ENCODE measurements at regions not wholly inside any gene's neighbourhood (a gene's known extent, or its start where the extent isn't known, plus 50 kb on each side); places are given as distances from the start of the nearest gene placed in this dataset.
"Not testable (repeated sequence)": the region's sequence is repeated elsewhere in the genome, so short reads cannot be mapped to it uniquely, and the experiment has no call there.

DNA sequence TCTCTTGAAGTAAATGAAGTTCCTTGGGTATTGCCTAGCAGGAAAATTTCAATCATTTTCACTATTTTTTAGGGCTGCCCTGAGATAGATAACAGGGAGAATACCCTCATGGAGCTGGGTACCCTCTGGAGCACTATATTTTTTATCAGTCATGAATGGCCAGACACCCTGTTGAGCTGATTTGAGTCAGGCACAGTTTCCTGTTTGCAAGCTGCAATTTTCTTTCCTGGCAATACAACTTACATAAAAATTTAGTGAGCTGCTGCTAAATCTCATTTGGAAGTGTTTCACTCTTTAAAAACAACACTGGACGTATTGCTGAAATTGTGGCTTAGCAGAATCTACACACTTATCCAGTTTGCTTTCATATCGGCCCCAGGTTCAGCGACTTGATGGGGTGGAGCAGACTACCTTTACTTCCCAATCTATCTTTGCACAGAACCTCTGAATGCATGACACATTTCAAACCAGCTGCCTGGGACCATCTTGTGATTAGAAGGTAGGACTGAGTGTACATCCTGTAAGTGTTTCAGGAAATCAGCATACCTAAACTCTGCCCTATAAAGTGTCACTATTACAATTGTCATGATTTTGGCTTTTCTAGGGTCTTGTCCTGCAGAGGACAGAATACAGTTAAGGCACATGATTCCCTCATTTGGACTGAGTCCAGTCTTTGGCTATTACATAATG, 125.7 kb upstream of the FAM3C start:
- no peak for DNase-seq (ENCODE audit: low read depth)

DNA sequence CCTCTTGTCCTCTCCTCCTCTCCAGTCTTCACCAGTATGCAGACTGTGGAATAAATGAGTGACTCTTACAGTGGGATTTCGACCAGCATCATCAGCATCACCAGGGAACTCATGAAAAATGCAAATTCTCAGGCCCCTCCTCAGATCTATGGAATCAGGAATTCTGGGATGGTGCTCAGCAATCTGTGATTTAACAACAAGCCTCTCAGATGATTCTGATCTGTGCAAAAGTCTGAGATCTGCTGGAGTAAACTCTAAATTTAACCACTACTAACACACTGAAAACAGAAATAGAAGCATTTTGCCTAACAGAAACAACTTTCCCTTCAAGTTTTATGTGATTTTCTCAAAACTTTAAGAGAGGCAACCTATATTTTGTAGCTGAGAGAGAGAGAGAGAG, 124.8 kb upstream of the FAM3C start:
- no peak for DNase-seq (ENCODE audit: low read depth)

DNA sequence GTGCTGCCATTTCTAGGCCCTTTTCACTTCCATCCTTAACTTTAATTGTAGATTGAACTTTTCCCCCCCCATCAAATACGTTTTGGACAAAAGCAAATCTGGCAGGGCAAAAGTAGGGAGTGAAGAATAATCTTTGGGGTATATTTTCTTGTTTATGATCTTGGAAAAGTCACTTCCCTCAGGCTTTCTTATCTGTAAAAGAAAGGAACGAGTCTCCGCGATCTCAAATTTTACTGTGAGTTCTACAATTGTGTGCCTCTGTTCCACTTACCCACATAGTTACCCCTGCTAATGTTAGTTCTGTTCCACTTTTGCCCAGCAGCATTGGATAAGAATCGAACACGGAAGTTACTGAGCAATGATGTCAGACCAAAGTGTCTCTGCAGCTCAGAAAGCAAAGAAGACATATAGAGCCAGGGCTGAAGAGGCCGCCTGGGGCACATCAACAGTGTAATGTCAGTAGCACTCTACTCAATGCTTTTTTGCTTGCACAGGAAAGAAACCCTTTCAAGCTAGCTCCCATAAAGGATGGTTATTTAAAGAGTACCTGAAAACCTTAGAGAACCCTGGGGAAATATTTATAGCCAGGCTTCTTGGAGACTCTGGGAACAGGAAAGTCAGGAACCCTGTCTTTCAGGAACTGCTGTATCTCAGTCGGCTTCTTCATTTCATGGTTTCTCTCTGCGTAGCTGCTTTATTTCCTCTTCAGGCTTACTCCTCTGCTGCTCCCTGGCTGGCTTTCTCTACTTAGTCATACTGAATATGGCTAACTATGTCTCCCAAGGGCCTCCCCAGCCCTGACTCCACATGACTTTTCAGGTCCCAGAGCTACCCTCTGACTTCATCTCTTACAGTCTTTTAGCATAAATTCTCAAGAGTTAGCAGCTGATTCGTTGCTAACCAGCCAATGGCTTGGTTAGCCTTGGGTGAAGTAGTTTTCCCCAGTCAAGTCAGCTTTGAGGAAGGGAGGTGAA, 123.7 kb upstream of the FAM3C start:
- DNase-seq (ENCODE audit: low read depth) = no peak

DNA sequence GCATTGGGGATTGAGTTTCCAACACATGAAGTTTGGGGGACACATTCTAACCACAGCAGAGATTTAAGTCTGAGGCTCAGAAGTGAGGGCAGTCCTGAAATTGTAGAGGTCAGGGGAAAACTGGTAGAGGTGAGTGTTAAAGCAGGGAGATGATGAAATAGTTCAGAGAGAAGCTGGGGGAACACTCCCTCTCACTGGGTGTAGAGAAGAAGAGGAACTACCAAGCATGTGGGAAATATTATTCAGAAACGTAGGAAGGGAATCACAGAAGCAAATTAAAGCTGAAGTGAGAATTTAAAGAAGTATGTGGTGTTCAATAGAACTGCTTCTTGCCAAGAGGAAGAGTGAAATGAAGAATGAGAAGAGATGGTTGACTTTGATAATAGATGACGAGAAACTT, 121.5 kb upstream of the FAM3C start:
- DNase-seq (ENCODE audit: low read depth) = no peak

DNA sequence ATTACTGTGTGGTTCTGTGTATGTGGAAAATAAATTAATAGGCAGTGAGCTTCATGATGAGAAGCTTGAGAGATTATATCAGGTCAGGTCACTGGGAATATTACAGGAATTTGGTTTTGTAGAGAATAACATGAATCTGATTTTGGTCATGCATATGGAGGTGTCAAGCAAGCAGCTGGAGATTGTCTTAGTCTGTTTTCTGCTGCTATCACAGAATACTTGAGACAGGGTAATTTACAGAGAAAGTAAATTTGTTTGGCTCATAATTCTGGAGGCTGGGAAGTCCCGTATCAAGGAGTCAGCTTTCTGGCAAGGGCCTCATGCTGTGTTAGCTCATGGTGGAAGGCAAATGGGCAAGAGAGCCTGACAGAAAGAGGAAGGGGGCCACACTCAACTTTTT, 120.7 kb upstream of the FAM3C start:
- no peak for DNase-seq (ENCODE audit: low read depth)

DNA sequence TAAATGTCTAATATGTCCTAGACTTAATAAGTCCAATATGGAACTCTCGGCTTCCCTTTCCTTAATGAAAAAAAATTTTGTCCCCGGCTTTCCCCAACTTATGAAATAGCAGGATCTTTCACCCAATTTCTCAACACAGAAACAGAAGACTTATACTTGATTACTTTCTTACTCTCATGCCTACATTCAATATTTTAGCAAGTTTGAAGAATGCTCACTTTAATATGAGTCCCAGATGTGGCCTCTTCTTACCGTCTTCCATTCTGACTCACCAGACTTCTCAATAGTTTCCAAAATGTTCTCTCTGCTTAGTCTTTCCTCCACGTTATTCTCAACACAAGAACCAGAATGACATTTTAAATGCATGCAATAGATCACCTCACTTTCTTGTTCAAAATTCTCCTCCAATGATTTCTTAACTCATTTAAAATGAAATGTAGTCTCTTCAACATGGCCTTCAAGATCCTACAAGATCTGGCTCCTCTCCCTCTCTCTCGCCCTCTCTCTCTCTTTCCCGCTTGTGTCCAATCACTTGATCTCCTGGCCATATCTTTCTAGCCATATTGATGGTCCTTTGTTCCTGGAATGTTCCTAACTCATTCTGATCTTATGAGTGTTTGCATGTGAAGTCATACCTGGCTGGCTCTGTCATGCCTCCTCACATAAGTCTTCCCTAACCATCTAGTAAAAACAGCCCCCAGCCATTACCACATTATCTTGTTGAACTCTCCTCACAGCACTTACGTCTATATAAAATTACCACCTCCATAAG, 119.7 kb upstream of the FAM3C start:
- DNase-seq (ENCODE audit: low read depth) = no peak

DNA sequence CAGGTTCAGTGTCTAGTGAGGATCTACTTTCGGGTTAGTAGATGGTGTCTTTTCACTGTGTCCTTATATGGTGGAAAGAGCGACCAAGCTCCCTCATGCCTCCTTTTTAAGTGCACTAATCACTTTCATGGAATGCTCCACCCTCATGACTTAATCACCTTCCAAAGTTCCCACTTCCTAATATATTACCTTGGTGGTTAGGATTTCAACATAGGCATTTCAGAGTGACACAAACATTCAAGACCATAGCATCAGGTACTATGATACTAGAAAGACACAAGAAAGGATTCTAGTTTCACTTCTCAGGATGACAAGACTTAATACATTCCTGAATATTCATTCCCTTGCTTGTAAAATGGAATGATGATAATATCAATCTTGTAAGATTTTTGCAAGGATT, 119.1 kb upstream of the FAM3C start:
- no peak for DNase-seq (ENCODE audit: low read depth)

DNA sequence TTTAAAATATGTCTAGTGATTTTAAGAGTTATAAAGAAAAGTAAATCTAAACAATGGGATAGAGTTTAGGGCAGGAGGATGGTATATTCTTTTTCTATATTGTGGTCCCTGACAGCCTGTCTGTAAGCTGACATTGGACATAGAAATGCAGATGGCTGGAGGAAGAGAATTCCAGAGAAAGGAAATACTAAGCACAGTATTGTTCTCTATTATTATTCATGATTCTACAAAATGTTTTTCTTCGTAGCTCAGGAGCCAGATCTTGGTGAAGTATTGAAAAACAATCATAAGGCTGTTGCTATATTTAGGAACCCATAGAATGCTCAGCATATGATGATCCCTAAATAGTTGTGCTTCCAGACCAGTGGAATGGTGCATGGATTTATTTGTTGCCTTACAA, 117.0 kb upstream of the FAM3C start:
- no peak for DNase-seq (ENCODE audit: low read depth)

DNA sequence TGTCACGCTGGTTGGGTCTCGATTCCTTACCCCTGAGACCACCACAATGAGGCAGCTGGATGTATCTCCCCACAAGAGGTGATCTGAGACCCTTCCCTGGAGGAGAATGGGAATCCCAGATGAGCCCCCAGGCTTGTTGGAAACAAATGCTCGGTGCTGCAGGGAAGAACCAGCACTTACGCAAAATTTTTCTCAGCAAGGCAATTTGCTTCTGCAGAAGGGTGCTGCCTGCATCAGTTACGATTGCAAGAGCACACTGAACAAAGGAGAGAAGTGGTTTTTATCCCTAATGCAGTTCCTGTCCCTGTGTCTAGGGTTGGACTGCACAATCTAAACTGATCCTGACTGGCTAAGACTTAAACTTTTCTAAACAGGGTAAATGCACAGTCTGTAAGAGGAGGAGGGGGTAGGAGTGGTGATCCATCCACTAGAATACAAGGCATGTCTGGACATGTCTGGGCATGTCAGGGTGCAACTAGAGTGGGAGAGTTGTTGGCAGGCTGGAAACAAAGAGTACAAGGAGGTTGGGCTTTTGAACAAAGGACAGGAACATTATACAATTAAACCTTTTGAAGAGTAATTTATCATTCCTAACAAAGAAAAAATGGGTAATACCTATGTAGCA, 114.9 kb upstream of the FAM3C start:
- DNase-seq (ENCODE audit: low read depth) = no peak

DNA sequence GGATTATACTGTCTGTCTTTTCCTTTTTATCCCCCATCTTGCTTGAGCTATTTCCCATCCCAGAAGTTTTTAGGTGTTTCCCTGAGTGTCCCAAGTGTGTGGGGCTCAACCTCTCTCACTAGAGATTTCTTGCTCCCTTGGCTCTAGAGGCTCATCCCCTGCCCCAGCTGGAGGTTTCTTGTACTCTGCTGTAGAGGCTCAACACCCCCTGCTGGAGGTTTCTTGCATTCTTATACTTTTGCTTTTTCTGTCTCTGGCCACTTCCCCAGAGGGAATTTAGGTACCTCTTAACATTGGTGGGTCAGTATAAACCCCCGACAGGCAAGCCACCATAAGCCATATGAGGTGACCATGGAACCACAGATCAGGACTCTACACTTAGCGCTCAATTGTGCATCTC, 114.2 kb upstream of the FAM3C start:
- no peak for DNase-seq (ENCODE audit: low read depth)

DNA sequence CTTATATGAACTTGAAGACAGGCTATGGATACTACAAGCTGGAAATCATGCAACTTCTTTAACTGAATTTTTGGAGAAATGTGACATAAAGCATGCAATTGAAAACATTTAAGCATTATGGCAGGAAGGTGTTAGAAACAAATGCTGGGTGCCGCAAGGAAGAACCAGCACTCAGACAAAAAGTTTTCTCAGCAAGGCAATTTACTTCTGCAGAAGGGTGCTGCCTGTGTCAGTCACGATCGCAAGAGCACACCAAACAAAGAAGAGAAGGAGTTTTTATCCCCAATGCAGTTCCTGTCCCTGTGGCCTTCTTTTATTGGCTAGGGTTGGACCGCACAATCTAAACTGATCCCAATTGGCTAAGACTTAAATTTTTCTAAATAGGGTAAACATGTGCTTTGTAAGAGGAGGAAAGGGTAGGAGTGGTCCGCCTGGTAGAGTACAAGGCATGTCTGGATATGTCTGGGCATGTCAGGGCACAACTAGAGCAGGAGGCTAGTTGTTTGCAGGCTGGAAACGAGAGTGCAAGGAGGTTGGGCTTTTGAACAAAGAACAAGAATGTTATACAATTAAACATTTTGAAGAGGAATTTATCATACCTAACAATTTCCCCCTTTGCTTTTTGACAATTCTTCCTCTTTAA, 109.6 kb upstream of the FAM3C start:
- no peak for DNase-seq (ENCODE audit: low read depth)

DNA sequence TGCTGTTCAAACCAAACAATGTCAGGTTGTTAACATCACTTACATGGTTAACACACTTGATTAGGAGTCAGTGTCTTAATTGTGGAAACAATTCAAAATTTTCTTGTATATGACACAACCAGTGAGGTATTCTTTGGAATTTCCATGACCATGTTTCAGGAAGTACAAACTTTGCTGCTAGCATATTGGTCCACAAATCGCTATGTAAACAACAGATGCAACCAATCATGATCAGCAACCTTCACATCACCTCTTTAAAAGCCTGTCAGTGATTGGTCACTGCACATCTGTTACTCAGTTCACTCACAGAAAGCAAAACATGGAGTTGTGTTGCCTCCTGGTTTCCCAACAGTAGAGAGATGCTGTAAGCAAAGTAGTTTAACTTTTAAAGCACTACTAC, 108.9 kb upstream of the FAM3C start:
- peak; percentile 36 for DNase-seq (ENCODE audit: low read depth)

DNA sequence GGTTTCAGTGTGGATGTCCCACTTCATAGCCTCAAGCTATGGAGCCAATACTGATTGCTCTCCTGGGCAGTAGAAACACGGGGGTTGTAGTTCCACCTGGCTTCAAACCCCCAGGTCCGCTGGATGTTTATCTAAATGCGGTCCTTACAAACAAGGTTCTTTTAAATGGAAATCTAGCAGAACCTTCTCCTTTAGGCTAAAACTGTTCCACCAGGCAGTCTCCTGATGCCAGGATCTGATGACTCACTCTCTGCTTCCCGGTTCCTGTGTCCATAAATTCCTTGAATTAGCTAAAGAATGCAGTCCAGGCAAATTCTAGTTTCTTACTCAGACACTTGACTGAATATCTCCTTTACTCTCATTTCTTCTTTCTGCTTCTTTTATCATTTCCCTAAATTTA, 108.4 kb upstream of the FAM3C start:
- peak; percentile 55 for DNase-seq (ENCODE audit: low read depth)

DNA sequence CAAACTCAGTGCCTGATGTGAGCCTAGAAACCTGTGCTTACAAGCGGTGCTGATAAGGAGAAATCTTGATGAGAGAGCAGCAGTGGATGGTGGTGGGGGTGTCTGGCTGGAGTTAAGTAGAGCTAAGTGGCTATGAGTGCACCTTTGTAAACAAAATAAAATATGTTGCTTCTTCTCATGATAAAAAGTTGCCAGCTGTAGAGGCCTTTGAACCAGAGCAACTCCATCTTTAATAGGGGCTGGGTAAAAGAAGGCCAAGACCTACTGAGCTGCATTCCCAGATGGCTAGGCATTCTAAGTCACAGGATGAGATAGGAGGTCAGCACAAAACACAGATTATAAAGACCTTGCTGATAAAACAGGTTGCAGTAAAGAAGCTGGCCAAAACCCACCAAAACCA, 107.6 kb upstream of the FAM3C start:
- DNase-seq (ENCODE audit: low read depth) = no peak

DNA sequence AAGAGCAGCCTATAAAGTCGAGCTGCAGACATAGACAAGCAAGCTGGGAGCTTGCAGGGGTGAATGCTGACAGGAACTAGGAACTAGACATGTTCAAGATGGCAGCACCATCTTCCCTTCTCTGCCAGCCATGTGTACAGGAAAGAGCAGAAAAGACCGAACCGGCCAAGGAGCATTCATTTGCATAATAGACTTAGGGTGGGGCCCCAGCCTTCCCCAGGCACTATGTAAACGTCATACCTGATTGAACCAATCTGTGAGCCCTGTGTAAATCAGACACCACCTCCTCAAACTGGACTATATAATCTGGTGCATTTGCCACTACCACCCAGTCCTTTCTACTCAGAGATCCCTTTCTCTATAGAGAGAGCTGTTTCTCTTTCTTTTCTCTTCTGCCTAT, 106.9 kb upstream of the FAM3C start:
- no peak for DNase-seq (ENCODE audit: low read depth)

DNA sequence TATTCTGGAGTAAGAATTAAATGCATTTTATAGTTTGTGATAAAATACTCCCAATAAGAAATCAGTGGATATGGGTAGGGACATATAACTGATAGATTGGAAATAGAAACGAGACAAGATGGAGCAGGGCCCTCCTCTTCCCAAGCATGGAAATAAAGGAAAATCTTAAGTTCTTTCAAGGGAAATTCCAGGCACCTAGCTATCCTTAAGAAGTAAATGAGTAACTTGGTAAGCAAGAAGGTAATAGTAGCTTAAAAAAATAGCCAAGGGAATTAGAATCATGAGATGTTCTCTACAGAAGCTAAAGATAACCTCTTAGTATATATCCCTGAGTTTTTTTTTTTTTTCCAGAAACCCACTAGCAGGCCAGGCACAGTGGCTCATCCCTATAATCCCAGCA, 105.5 kb upstream of the FAM3C start:
- no peak for DNase-seq (ENCODE audit: low read depth)

DNA sequence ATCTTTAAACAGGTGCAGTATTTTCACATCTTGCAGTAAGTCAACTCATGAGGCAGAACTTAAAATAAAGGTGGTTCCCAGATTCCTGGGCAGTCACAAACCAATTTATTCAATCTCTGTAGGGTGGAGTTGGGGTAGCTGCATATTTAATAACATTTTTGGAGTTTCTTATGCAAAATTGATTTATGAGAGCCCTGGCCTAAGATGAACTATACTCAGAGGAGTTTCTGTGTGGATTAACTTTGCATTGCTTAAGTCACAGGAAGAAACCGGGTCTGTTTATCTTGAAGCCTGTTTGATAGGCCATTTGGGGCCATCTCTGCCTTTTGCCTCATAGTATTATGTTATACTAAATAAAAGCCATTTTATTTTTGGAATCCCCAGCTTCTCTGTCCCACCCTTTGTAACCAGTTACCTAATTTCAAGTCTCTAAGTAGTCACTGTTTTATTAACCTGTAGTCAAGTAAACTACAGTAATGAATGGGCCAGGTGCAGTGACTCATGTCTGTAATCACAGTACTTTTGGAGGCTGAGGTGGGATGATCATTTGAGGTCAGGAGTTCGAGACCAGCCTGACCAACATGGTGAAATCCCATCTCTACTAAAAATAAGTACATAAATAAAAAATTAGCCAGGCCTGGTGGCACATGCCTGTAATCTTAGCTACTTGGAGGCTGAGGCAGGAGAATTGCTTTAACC, 104.4 kb upstream of the FAM3C start:
- DNase-seq (ENCODE audit: low read depth) = no peak

DNA sequence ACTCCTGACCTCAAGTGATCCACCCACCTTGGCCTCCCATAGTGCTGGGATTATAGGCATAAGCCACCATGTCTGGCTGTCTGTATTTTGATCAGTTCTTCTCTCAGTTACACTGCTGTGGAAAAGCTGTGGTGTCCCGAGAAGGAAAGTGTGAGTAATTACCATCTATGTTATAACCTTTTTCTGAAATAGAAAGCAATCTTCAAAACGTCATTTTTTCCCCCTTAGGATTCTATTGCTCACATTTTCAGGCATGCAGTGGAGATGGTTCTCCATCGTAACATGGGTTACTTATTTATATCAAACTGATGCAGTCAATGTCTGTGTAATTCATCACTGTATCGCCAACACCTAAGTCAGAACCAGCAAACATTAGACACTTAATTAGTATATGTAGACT, 103.5 kb upstream of the FAM3C start:
- no peak for DNase-seq (ENCODE audit: low read depth)

DNA sequence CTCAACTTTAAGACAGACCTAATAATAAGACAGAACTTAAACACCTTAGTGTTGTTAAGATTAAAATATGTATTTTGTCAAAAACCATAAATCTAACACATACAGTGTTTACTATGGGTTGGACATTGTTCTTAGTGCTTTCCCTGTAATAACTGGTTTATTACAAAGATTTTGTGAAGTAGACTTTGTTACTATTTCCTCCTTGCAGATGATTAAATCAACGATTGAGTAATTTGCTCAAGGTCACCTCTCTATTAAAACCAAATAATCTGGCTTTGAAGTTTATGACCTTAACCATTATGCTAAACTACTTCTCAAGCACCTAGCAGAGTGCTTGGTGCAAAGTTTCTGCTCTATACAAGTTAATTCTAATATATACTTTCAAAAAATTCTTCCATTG, 102.7 kb upstream of the FAM3C start:
- no peak for DNase-seq (ENCODE audit: low read depth)

DNA sequence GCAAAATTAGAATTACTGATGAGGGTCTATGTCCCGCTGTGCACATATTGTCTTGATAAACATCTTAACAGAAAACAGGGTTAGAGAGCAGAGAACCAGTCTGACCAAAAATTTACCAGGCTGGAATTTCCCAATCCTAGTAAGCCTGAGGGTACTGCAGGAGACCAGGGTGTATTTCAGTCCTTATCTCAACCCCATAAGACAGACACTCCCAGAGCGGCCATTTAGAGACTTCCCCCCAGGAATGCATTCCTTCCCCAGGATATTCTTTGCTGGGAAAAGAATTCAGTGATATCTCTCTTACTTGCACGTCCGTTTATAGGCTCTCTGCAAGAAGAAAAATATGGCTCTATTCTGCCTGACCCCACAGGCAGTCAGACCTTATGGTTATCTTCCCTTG, 101.4 kb upstream of the FAM3C start:
- not testable (repeated sequence) for DNase-seq (ENCODE audit: low read depth)

DNA sequence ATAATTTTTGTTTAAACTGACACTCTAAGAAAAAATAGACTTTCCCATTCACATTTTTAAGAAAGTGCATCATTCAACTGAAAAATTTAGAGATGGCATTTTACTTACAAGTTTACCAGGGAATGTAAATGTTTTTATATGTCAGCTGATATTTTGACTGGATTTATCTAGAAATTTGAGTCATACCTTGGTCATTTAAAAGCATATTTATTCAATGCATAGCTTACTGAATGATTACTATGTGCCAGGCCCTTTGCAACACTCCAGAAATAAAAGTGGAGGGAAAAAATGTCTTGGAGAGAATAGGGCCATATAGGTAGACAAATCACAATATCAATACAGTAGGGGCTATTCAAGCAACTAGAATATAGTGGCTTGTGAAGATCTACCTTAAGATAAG, 98.4 kb upstream of the FAM3C start:
- no peak for DNase-seq (ENCODE audit: low read depth)

Data from HS-5 (cell line).